ENCODE measurements at regions not wholly inside any gene's neighbourhood (a gene's known extent, or its start where the extent isn't known, plus 50 kb on each side); places are given as distances from the start of the nearest gene placed in this dataset.
A peak's percentile ranks its signal among the peaks of the same experiment; 100 is the strongest.
"Not testable (repeated sequence)": the region's sequence is repeated elsewhere in the genome, so short reads cannot be mapped to it uniquely, and the experiment has no call there.

DNA sequence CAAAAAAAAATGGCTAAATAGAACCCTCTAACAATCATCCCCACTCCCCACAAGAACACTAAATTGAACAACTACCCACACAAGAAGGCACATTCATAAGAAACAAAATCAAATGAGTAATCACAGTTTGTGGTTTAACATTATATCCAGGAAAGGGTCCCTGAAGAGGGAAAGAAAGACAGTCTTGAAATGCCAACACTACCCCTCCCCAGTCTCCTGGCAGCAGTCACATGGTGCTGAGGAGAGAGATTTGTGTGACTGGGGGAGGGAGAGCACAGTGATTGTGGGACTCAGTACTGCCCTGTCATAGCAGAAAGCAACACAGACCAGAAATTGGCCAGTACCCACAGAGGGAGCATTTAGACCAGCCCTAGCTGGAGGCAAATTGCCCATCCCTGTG, 443.7 kb upstream of the BTBD3 start:
- DNase-seq: peak; percentile 18

DNA sequence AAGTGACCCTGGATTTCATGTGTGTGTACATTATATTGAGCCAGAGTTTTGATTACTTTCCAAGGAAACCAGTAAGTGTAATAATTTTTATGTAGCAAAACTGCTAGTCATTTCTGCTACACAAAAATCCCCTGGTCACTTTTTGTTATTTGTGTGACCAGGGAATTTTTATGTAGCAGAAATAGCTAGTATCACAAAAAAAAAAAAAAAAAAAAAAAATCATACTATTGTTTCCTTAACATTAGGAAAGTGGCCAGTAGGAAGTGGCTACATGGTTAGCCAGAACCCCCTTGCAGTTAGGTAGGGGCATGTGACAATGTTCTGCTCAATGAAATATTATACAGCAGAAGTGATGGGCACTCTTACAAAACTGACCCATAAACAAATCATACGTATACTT, 434.0 kb upstream of the BTBD3 start:
- no peak for DNase-seq

DNA sequence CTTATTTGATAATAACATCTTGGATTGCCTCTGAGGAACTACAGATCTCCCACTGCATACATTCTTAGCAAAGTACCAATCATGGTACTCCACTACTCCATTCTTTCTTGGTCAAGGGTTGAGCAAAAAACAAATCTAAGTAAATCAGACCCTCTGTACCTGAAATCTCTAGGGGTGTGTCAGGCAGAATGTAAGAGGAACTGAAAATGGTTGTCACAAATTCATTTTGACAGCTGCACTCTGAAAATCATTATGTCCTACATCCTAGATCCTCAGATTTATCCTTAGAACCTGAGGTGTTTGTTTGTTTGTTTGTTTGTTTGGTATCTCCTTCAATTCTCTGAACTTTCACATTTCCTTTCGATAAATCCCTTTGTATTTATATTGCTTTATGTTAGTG, 433.2 kb upstream of the BTBD3 start:
- DNase-seq: no peak

DNA sequence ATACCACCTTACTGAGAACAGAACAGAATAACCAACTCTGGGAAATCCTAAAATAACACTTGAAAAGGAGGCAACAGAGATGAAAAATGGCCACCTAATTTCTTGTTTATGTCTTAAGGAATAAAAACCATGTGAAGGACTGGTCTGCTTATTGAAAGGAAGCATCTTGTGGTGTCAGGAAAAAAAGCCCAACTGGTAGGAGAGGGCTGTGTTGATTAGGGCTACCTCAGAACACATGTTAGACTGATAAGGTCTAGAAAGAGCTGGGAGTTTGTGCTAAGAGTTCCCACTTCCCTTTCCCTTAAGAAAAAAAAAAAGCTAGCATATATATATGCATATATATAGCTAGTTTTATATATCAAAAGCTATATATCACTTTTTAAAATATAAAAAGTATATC, 425.3 kb upstream of the BTBD3 start:
- DNase-seq: no peak

DNA sequence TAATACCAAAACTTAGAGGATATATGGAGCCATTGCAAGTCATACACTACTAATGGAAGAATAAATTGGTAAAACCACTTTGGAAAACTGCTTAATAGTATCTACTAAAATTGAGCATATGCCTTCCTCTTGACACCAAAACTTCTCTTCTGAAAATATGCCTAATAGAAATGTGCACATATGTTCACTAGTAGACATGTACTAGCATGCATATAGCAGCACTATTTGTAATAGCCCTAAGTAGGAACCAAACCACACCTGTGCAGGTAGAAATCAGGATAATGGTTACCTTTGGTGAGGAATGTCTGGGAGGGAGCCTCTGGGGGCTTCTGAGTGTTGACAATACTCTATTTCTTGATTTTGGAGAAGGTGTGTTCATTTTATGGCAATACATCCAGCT, 424.8 kb upstream of the BTBD3 start:
- DNase-seq: no peak

DNA sequence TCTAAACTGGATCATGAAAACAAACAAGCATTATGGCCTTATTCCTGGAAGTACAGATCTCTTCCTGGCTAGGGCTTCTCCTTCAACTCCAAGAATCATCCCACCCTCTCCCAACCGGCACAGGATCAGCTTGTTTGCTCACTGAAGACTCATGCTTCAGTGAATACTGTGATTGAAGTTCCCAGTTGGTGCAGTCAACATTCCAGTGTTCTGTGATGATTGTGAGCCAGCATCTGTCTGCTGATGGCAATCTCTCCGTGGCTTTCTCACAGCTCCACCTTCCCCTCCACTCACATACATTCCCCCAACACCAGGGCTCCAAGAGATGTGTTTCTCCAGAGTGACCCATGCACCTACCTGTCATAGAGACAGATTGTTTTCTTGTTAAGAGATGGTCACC, 421.3 kb upstream of the BTBD3 start:
- DNase-seq: no peak

DNA sequence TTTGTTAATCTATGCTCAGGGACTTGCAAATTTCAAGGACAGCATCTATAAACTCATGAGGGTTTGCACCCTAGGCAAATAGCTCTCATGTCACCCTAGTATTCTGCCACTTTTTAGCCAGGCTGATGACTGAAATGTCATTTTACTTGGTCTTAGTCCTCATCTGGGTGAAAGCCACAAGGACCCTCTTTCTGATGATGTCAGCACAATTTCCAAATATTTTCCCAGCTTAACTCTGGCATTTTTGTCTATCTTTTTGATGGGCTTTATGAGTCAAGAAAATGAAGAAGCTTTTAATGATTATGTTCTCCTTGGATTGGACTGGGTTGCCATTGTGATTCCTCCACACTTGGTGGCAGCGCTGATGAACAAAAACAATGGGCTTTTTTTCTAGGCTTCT, 420.1 kb upstream of the BTBD3 start:
- DNase-seq: no peak

DNA sequence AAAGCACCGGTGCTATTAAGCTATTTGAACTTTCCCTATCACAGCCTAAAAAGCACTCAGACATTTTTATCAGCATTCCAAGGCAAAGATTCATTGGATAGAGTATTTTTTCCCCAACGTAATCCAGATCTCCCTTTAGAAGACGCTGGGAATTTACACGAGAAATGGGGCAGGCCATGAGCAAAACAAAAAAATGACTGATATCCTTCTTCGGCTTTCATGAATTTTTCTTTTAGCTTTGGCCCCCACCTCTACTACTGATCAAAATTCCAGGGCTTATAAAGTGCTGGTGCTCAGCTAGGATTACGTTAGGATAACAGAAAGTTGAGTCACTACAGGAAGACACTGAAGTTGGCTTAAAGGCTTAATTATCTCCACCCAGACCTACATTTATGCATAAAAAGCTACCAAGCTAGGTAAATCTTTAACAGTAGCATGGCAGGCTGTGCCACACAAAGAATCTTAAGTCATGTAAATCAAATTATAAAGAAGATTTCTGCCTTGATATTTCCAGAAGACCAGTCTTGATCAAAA, 418.5 kb upstream of the BTBD3 start:
- DNase-seq: no peak

DNA sequence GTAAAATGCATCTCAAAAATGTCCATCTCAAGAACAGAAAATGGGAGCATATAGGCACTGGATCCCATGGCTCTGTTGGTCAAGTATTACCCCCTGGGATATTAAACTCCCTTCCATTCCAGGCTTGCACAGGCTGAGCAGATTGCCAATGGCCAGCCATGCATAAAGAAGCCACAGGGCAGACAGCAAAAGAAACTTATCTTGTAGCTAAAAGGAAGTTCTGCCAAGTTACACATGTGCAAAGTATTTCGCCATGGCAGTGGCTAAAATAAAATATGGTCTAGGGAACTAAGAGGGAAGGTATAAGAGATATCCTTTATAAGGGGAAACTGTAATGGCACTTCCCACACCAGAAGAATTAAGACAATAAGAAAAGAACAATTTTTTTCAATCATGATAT, 415.6 kb upstream of the BTBD3 start:
- DNase-seq: no peak

DNA sequence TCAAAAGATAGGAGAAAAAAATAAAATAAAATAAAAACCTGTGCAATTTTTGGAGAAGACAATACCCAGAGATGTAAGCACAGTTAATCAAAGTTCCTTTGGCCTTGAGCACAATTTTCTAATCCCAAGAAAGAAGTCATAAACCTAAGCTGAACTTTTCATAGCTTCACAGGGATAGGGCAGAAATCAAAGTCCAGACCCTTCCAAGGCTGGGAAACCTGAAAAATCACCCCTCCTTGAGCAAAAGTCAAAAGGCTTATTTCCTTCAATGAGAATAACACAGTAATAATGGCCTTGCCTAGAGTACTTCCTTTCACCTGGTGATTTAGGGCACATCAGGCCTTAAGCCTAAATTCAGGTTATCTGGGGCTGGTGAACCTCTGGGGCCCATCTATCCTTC, 415.0 kb upstream of the BTBD3 start:
- no peak for DNase-seq

DNA sequence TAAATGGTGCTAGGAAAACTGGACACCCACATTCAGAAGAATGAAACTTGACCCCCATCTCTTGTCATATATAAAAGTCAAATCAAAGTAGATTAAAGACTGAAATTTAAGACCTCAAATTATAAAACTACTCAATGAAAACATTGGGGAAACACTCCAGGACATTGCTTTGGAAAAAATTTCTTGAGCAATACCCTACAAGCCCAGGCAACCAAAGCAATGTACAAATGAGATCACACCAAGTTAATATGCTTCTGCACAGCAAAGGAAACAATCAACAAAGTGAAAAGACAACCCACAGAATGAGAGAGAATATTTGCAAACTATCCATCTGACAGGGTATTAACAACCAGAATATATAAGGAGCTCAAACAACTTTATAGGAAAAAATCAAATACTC, 407.9 kb upstream of the BTBD3 start:
- DNase-seq: no peak

DNA sequence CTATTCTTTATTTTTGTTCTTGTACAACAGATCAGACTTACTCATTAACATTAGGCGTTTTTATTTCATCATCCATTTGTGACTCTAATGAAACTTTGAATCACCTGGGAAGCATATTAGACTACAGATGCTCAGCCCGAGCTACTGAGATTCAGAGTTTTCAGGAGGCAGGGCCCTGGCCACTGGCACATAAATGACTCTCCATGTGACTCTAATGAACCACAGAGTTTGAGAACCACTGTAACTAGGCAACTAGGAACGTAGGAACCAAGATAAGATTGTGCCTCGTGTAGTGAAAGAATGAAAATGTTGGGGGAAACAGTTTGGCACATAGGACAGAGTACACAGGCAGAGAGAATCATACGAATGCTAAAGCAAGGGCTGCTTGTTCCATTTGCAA, 405.9 kb upstream of the BTBD3 start:
- DNase-seq: no peak

DNA sequence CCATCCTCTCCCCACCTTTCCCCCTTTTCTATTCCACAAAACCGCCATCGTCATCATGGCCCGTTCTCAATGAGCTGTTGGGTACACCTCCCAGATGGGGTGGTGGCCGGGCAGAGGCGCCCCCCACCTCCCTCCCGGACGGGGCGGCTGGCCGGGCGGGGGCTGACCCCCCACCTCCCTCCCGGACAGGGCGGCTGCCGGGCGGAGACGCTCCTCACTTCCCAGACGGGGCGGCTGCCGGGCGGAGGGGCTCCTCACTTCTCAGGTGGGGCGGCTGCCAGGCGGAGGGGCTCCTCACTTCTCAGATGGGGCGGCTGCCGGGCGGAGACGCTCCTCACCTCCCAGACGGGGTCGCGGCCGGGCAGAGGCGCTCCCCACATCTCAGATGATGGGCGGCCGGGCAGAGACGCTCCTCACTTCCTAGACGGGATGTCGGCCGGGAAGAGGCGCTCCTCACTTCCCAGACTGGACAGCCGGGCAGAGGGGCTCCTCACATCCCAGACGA, 404.4 kb upstream of the BTBD3 start:
- DNase-seq: not testable (repeated sequence)

DNA sequence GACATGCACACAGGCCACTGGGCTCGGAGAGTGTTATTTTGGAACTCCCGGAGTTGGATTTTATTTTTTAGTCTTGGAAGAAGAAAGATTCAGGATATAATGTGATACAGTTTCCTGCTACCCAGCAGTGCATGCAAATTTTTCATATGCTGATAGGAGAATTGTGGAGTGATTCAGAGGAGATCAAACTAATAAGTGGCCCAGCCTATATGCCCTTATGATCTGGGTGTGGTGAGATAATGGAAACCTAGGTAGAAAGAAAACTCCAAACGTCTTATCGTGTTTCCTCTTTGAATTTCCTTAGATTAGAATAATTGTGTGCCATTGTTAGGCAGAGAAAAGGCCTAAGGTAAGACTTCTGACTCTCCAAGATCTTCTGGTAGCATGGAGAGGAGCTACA, 401.2 kb upstream of the BTBD3 start:
- no peak for DNase-seq

DNA sequence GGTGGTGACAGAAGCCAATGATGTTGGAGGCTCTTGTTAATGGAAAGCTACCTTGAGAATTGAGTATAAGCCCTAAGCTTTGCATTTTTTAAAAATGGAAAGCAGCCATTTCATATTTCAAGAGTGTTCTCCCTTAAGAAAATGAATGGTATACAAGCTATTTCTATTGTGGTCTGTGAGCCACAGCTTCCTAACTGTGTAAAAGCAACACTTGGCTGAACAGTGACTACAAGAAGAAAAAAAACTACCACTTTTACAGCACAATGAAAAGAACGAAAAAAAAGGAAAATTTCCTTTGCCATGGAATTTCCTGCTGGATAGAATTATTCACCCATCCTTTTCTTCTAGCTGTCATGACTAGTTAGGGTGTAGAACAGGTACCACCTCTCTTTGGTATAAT, 397.1 kb upstream of the BTBD3 start:
- DNase-seq: peak; percentile 28

DNA sequence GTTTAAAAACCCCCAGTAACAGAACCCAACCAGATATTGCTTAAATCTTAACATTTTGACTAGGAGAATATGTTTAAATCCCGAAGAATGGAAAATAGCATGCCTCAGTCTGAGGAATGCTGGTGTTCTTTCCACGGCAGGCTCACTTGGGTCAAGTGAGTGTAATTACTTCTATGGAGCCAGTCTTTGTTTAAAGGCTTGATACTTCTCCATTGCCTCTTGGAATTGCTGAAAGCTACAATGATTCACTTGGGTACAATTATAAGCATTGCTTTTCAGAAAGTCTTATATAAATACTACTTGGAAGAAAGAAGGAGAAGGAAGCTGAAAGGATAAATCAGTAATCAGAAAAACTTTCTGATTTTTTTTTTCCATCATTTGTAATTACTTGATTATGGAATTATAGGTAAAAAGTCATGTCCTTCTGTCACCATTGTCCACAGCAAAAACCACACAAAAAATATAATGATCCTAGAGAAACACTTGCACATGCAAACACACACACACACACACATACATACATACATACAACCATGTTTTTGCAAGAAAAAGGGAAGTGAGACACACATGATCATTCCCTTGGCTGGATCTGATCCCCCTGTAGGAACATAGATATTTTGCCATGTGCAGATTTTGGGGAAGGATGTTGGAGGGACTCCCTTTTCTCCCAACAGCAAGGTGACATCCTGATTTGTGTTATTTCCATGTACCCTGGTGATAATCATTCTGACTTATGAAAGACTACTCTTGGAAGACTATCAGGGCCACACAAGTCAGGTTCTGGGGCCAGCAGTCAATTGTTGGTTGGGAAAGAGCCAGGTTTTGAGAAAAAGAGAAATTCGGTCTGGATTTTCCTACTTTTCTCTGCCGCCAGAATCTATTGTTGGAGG, 396.0 kb upstream of the BTBD3 start:
- DNase-seq: no peak

DNA sequence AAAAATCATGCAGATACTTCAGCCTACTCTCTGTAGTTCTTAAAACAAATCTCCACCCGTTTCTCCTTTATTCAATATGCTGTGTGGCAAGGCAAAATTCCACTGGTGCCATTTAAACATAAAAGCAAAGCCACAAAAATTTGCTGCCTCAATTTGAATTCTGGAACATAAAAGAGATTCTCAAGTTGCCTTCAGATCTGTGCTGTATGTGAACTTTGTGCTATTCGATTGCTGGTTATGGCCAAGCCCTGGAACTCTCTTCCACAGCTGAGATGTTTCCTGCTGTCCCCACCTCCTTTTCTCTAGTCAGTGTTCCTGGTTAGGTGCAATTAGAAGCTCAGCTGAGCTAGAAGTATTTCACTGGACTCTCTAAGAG, 395.3 kb upstream of the BTBD3 start:
- peak; percentile 49 for DNase-seq

DNA sequence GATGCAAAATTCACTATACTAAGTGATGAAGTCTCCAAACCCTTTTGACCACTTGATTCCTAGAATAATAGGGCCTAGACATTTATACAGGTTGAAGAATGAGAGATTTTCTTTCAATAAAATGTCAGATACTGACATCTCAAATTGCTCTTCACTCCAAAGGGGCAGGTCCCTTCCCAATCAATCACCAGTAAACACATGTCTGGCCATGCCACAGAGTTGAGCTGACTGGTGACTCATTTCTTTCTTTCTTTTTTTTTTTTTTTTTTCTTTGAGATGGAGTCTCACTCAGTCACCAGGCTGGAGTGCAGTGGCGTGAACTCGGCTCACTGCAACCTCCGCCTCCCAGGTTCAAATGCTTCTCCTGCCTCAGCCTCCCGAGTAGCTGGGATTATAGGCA, 388.6 kb upstream of the BTBD3 start:
- DNase-seq: no peak

DNA sequence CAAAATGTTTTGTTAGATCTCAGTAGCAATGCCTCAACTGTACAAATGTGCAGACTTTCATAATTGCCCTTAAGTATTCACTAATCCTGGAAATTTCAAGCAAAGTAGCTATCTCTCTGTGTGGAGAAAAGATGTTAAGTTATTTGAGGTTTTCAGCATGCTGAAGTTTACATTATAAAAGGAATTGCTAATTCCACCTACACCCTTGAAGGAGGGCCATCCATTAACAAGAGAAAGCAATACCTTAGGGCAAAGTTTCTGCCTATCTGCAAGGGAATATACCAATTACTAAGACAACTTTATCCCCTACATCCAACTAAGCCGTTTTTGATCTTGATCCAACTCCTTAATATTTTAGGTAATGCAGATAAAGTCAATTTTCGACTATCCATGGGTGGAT, 380.7 kb upstream of the BTBD3 start:
- no peak for DNase-seq

DNA sequence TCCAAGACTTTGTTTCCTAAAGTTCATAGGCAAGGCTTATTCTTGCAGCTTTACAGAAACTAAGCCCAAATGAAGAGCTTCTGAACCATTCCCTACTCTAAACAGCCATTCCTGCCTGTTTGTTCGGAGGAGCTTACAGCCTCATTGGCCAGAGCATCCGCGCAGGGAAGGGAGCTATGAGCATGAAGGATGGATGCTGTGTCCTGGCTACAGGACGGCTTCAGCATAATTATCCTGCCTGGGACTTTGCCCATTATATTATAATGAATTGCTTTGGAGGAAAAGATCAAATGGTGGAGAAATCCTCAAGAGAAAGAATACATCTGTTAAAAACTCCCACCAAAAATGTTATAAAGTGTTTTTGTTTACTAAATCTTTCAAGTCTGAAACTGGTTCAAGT, 378.2 kb upstream of the BTBD3 start:
- DNase-seq: no peak

DNA sequence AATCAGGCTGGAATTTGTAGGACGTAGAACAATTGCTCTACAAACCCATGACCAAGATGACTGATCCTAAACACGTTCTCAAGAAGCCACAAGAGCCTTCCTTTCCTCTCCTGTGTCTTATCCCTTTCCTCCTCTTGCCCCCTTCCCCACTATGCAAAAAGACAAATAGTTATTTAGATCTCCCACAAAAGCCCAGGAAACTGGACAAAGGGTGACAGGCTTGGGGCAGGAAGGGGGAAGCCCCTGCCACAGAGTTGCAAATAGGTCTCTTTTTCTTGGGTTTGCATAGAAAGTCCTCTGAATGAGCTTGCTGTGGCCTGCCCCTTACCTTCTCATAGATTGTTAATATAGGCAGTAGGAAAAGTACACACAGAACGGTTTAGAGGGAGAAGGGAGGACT, 377.1 kb upstream of the BTBD3 start:
- DNase-seq: no peak

DNA sequence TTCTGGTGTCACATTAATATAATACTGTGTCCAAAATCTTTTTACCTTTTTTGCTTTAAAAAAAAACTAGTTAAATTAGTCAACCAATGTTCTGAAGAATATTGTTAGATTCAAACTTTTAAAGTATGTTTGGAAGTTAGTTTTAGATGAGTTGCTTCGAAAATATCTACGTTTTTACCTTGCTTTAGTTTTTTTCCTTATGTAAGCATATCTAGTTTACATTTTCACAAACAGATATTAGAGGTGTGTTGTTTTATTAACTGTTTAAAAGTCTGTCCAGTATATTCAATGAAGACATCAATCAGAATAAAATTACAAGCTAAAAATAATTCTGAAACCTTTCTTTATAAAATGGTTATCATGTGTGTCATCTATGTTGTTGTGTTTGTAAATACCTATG, 375.0 kb upstream of the BTBD3 start:
- DNase-seq: no peak

DNA sequence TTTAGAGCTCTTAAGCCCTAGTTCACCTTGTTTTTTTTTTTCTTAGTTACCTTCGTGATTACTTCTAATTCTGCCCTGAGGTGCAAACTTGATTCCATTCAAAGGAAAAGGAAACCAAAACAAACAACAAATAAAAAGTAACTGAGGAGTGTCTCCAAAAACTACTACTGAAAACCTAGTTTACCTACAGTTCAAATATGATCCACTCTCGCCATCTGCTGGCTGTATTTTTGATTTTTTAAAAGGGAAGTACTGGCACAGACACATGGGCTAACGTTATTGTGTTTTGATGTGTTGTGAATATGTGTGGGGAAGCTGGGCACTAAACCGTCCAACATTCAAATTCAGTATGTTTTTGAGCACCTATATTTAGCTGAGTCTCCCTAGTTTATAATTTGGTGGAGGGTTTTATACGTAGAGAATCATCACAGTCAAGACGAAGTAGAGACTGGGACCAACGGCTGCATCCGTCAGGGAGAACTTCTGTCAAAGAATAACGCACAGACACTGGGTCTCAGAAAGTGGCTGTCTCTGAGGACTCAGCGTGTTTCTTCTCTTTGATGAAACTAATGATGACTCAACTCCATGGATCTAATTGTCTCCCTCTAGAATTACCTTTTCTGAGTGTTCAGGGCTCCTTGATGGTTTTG, 373.5 kb upstream of the BTBD3 start:
- peak; percentile 75 for DNase-seq

DNA sequence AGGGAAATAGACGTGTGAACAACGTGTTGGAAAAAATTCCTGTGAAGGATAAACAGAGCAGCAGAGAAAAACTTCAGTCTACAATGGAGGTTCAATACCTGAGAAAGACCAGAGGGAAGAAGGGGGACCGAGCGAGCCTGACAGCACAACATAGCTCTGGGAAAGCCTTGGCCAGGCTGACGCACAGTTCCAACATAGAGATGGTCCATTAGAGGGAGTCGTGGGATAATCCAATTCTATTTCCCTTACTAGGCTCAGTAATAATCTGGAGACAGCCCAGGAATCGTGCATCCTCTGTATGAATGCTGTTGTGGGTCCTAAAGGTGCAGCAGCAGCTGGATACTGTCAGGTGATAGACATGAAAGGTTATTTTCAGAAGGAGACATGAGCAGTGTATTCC, 370.8 kb upstream of the BTBD3 start:
- DNase-seq: no peak
